ENCODE measurements at regions not wholly inside any gene's neighbourhood (a gene's known extent, or its start where the extent isn't known, plus 50 kb on each side); places are given as distances from the start of the nearest gene placed in this dataset.

GRCh38 chr1:11338284-11338924 lies 65.4 kb downstream of the UBIAD1 start:
- DNase-seq, result no peak

- DNase-seq, result no peak
Observed at GRCh38 chr1:11339346-11340232, 66.6 kb downstream of the UBIAD1 start.

- DNase-seq, result no peak
Observed at GRCh38 chr1:11340233-11340632, 67.2 kb downstream of the UBIAD1 start.

- DNase-seq, result no peak
Observed at GRCh38 chr1:11341901-11342552, 69.0 kb downstream of the UBIAD1 start.

- no peak for DNase-seq
Observed at GRCh38 chr1:11342621-11343032, 69.6 kb downstream of the UBIAD1 start.

GRCh38 chr1:11345971-11346715 lies 73.1 kb downstream of the UBIAD1 start:
- no peak for DNase-seq

GRCh38 chr1:11350265-11350664 lies 77.3 kb downstream of the UBIAD1 start:
- no peak for DNase-seq

GRCh38 chr1:11352058-11352715 lies 79.2 kb downstream of the UBIAD1 start:
- DNase-seq, result no peak

- DNase-seq, result no peak
Observed at GRCh38 chr1:11352816-11353799, 80.1 kb downstream of the UBIAD1 start.

GRCh38 chr1:11354893-11355553 lies 82.0 kb downstream of the UBIAD1 start:
- DNase-seq, result no peak

GRCh38 chr1:11355559-11356475 lies 82.8 kb downstream of the UBIAD1 start:
- DNase-seq, result no peak

- DNase-seq, result no peak
Observed at GRCh38 chr1:11357276-11357675, 84.3 kb downstream of the UBIAD1 start.

GRCh38 chr1:11358984-11359383 lies 86.0 kb downstream of the UBIAD1 start:
- no peak for DNase-seq

- no peak for DNase-seq
Observed at GRCh38 chr1:11362547-11363021, 89.6 kb downstream of the UBIAD1 start.

- peak in 1 of 5 experiments; percentile 19 for DNase-seq
Observed at GRCh38 chr1:11364170-11364569, 91.2 kb downstream of the UBIAD1 start.

GRCh38 chr1:11365744-11366387 lies 92.9 kb downstream of the UBIAD1 start:
- no peak for DNase-seq

GRCh38 chr1:11373029-11373894 lies 100.3 kb downstream of the UBIAD1 start:
- DNase-seq, result no peak

All from T-helper 2 cell (primary cell).